CD4-positive, alpha-beta T cell treated with Interleukin-15 for 1 hour (primary cell): ENCODE measurements at regions not wholly inside any gene's neighbourhood (a gene's known extent, or its start where the extent isn't known, plus 50 kb on each side); places are given as distances from the start of the nearest gene placed in this dataset.
"Not testable (repeated sequence)": the region's sequence is repeated elsewhere in the genome, so short reads cannot be mapped to it uniquely, and the experiment has no call there.

ENCODE experiments used
- DNase-seq: peaks from one replicate; pipeline ENCODE4 v3.0.0-alpha.2; 2020

DNA sequence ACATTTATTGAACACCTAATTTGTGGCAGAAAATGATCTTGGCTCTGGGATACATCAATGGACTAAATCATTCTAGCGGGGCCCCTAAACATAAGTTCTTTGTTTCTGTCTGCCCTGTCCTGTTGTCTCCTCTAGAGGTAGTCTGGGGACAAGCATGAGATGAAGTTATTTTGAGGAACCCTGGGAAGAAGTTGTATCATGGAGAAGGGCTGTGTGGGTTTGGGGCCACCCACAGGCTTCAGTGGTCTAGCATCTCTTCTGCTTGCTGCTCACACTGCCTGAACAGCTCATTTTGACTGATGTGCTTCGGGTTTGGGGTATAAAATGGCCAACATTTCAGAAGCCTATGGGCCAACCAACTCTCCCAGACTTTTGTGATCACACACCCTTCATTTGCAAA is 50.3 kb upstream of the OSBPL11 start:
- no peak for DNase-seq

DNA sequence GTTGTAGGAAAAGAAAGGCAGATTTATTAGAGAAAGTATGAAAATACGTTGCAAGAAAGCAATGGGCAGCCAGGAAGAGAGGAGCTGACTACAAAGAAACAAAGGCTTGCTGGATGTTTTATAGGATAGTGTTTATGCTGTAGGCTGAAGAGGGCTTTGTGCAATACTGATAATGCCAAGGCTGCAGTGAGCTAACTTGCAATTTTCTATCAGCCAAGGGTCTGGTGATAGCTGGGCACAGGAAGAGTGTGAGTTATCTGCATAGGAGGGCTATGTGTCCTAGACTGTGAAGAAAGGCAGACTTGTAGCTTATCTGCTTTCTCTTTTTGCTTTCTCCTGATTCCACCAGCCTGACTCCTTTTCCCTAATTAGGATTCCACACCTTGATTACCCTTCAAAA is 51.3 kb upstream of the OSBPL11 start:
- DNase-seq: no peak

DNA sequence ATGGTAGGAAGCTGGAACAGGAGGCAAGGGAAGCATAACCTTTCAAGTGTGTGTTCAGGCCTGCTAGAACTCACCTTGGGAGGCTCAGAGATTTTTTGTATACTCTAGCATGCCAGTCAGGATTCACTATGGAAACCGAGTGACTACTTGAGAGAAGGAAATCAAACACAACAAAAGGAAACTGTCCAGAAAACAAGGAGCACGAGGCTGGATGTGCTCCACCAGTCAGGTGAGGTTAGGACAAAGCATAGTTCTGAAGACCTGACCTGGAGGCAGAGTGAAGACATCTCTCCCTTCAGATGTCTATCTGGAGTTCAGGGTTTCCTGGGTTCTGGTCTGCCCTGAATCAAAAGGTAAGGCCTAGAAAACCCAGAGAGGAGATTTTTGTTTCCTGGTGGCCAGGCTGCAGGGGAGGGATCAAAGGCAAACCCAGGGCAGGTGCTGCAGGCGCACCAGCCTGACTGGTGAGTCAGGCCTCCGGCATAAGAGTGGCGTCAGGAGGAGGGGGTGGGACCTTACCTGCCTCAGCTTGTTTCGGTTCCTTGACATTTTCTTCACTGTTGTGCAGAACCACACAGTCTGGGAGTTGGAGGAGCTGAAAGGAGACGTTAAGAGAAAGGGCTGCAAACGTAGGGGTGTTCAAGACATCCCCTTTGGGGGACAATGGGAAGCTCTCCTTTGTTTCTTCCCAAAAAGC is 52.2 kb upstream of the OSBPL11 start:
- DNase-seq: no peak

DNA sequence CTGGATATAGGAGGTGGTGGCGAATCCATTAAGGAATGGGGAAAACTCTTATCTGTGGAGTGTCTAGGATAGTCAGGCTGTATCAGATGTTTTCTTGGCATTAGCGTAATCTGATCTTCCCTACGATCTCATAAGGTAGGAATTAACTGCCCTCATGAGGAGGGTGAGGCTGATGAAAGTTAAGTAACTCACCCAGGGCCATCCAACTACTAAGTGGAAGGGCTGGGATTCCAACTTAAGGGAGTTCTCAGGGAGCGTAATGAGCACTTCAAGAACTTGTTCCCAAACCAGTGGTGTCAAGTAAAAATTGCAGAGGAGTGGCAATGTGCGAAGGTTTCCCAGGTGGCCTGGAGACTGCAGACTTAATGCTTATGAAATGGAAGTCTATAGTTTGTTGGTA is 55.9 kb upstream of the OSBPL11 start:
- DNase-seq: no peak

DNA sequence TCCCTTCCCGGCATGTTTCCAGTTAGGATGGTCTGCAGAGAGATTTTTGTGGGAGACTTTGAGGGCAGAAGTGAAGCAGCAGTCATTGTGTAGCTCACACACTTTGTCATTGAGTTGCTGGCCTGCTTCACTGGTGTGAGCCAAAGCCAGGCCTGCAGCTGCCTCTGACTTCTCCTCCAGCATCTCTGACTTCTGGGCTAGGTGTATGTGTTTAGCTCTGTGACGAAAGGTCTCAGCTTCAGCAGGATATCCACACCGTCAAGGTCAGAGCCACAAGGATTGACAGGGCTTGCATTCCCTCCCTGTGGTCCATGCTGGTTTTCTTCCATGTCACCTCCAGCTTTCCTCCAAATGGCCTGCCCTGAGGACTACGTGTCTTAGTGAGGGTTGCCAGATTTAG is 57.1 kb upstream of the OSBPL11 start:
- no peak for DNase-seq

DNA sequence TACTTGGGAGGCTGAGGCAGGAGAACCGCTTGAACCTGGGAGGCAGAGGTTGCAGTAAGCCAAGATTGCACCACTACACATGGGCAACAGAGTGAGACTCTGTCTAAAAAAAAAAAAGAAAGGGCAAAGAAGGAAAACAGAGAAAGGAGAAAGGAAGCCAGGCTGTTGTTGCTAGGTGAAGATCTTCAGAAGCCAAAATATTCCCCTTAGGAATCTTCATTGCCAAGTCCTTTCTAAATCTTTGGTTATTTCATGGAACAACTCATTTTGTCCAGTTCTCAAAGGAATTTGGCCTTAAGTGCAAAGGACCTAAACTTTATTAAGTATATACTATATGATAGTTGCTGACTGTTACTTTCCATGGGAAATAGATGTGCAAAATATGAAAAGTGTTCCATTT is 59.2 kb upstream of the OSBPL11 start:
- DNase-seq: no peak

DNA sequence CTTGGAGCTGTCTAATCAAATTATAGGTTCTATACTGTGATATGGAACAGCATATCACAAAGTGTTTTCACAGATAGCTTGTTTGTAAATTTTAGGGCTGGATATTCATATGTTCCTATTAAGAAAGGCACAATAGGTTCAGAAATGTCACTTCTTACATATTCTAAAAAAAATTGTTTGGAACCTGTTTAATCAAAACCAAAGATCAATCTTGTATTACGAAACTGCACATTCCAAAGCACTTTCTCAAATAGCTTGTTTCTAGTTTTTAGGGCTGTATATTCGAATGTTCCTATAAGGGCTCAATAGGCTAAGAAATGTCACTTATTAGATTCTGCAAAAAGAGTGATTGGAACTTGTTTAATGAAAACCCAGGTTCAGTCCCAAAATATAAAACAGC is 67.4 kb upstream of the OSBPL11 start:
- DNase-seq: no peak

DNA sequence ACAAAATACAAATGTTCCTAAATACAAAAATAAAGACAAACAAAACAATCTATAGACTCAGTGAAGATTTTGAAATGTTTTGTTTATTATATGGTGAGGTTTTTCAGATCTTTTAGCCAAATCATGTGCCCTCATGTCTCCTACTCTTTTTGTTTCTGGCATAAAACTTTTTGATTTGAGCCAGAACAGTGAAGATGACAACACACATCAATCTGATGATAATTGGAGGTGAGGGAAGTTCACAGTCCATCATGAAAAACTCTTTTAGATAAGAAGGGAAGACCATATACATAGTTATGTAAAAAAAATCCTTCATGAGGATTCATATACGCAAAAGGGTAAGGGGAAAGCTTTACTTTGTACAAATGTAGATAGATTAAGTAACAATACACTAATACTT is 75.1 kb upstream of the OSBPL11 start:
- DNase-seq: no peak

DNA sequence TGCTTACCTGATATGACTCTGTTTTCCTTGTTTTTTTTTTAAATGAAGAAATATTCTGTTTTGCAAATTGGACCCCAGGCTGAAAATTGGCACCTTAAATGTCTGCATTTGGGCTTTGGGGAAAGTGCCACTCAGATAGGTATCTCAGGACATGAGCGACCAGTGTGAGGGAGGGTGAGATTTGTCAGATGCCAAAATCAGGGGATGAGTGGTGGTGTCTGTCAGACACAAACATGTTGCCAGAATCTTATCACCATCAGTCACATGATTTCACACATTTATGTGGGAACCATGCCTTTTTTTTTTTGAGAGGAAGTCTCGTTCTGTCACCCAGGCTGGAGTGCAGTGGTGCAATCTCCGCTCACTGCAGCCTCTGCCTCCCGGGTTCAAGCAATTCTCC is 75.6 kb upstream of the OSBPL11 start:
- no peak for DNase-seq

DNA sequence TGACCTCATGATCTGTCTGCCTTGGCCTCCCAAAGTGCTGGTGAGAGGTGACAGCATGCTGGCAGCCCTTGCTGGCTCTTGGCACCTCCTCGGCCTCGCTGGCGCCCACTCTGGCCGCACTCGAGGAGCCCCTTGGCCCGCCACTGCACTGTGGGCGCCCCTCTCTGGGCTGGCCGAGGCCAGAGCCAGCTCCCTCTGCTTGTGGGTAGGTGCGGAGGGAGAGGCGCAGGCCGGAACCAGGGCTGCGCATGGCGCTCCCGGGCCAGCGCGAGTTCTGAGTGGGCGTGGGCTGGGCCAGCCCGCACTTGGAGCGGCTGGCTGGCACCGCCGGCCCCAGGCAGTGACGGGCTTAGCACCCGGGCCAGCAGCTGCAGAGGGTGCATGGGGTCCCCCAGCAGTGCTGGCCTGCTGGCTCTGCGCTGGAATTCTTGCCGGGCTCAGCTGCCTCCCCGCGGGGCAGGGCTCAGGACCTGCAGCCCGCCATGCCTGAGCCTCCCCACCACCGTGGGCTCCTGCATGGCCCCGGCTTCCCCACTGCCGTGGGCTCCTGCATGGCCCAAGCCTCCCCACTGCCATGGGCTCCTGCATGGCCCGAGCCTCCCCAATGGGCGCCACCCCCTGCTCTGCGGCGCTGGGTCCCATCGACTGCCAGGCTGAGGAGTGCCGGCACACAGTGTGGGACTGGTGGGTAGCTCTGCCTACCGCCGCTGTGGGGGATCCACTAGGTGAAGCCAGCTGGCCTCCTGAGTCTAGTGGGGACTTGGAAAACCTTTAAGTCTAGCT is 76.4 kb upstream of the OSBPL11 start:
- no peak for DNase-seq

DNA sequence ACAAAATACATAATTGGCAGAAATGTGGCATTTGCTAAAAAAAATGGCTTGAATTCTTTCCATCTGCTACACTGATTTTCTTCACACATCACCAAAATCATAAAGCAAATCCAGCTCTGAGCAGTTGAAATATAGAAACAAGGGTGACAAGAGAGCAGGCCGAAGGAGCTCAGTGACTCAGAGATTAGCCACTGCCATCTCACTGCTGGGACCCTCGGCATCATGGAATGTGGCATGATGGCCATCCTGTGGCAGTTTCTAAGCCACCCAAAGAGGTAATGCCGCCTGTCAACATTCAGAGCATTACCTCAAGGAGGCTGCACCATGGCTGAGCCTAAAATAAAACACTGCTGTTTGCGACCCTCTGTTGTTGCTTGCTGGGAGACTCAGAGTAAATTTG is 80.5 kb upstream of the OSBPL11 start:
- no peak for DNase-seq

DNA sequence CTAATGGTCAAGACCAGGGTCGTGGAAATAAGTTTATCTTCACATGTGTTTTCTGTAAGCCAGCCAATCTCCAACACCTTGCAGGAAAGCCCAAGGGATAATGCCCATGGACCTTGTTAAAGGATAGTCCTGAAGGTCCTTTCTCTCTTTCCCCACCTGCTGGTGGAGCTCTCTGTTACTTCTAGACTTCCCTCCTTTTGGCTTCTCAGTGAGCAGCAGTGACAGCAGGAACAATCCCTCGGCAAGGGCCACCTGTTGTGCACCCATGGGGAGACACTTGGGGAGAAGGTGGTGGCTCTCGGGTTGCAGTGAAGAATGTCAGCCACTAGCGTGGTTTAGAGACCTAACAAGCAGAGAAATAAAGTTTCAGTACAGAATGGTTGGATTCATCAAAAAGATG is 84.0 kb upstream of the OSBPL11 start:
- no peak for DNase-seq

DNA sequence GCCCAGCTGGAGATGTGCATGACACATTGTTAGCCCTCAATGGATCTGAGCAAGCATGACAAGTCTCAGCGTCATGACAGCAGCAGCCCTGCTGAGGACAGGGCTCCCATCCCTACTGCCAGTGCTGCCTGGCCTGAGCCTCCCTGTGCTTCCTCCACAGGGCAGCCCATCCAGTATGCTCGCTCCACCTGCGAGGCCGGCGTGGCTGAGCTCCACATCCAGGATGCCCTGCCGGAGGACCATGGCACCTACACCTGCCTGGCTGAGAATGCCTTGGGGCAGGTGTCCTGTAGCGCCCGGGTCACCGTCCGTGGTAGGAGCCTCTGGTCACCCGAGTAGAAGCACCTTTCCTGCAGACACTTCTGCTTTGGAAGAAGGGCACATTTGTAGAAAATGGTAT is 85.8 kb upstream of the OSBPL11 start:
- DNase-seq: no peak

DNA sequence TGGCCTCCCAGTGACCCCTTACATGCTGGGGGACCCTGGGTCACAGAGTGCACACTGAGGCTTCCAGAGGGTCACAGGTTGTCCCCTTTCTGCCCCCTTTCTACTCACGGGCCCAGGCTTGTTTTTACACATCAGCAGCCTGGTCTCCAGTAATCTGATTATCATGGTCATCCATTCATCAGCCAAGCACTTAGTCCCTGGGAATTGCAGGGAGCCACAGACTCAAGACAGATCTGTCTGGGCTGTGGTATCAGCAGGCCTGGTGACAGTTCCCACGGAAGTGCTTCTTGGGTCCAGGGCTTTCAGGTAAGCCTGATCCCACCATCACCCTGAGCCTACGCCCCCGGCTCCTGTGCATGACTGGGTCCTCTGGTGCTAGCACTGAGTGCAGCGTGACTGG is 86.6 kb upstream of the OSBPL11 start:
- not testable (repeated sequence) for DNase-seq

DNA sequence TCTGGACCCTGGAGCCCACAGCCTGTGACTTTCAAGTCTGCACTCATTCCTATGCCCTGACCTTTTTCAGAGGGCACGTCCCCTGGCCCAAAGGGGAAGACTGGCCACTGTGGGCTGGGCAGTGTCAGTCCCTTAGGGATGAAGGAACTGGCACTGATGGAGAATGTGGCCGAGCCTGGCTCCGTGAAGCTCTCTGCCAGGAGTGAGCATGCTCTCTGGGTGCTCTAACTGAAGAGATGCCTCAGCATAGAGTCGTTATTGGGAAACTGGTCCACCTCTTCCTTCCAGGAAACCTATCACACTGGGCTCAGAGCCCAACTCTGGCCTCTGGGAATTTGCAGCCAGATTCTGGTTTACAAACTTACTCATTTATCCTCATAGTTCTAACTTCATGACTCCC is 87.3 kb upstream of the OSBPL11 start:
- DNase-seq: not testable (repeated sequence)

DNA sequence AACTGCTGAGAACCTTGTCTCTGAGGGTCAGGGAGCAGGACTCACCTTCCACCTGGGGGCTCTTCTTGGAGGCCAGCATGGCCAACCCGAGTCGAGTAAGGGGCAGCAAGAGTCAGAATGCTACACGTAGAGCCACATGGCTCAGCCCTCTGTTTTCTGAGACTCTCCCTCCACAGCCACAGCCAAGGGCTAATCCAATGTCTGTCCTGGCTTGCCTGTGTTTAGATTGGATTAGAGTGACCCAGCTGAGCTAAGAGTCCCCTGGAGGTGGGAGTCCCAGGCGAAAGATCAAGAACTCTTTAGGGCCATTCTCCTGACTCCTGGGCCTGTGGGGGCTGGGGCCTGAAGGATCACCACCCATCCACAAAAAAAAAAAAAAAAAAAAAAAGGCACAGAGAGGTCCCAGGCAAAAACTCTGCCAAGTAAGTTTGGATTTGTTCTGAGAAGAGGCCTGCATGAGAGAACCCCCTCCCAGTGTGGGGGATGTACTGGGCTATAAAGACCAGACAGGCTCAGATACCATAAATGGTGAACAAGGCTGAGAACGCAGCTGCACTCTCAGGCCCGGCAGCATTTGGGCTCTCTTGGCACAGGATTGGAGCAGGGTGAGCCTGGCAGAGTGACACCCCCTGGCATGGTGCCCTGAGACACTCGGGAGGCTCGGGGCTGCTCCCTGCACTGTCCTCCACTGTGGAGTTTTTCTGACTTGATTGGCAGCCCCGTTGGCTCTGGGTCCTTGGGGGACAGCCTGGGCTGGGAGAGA is 88.0 kb upstream of the OSBPL11 start:
- no peak for DNase-seq

DNA sequence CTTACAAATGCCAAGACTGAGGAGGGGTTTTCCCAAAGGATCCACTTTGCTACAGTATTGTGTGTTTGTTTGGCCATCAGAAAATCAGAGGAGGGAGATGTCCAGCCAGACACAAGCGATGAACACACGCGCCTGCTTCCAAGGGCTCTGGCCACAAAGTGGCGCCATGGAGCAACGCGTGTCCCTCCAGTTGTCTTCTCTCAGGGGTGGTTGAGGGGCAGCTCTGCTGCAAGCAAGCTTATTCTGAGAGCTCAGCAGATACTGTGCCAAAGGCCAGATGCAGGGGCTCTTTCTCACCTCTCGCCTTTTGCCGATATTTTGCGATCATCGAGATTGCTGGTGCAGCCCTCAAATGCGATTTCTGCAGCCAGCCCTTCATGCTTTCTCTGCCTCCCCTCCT is 88.9 kb upstream of the OSBPL11 start:
- no peak for DNase-seq

DNA sequence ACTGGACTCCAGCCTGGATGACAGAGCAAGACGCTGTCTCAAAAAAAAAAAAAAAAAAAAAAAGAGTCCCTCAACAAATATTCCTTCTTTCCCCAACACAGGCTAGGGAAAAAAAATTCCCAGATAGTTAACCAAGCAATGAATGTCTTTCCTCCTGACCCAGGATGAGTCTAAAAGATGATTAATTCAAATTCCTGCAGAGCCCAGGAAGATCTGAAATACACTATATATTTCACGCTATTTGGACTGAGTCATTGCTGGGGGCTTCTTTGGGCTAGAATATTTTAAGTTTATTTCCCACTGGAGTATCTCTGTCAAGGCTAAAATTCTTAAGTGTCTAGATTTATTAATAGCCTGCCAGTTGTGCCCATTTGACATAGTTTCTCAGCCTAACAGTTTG is 90.4 kb upstream of the OSBPL11 start:
- DNase-seq: not testable (repeated sequence)

DNA sequence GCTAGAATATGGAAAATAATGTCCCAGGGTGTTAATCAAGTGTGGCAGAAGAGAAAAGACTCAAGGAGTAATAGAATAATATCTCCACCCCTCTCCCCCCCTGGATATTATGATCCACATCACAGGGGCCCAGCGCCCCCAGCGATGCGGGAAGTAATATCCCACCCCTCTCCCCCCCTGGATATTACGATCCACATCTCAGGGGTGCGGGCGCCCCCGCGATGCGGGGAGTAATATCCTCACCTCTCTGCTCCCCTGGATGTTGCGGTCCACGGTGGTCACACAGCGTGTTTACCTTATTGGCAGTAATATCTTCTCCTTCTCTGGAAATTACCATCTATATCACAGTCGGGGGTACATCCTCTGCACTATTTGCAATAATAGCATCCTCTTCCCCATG is 97.1 kb upstream of the OSBPL11 start:
- no peak for DNase-seq

DNA sequence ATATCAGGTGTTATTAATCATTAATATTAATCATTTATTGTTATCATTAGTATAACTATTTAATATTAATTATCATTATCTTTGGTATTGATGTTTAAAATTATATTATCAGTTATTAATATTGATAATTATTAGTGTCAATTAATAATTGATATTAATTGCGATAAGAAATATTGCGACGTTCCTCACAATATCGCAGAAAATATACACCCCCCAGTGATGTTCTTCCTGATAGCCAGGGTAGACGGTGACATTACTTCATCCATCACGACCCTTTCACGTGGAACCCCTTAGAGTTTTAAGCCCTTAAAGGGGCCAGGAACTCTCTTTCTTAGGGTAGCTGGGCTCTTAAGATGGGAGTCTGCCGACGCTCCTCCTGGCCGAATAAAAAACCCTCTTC is 98.6 kb upstream of the OSBPL11 start:
- DNase-seq: no peak

DNA sequence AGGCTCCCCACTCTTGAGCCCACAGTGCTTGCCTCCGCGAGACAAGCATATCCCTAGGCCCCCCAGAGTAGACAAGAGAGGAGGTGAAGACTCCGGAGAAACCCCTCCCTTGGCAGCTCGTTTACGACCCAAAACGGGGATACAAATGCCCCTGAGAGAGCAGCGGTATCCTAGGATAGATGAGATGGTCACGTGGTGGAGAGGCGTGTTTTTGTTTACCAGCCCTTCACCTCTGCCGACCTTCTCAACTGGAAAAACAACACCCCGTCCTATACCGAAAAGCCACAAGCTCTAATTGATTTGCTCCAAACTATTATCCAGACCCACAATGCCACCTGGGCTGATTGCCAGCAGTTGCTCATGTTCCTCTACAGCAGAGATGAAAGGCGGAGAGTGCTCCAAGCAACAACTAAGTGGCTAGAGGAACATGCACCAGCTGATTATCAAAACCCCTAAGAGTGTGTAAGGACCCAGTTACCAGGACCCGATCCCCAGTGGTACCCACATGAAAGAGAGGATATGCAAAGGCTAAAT is 99.5 kb upstream of the OSBPL11 start:
- no peak for DNase-seq

DNA sequence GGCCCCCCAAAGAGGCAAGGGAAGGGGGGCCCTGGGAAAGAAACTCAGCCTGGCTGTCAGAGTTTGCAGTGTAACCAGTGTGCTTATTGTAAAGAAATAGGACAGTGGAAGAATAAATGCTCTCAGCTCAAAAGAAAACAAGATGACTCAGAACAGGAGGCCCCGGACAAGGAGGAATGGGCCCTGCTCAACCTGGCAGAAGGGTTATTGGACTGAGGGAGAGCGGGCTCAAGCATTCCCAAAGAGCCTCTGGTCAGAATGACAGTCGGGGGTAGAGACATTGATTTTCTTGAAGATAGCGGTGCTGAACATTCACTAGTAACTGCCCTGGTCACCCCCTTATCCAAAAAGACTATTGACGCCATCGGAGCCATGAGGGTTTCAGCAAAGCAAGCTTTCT is 100.4 kb upstream of the OSBPL11 start:
- DNase-seq: no peak

DNA sequence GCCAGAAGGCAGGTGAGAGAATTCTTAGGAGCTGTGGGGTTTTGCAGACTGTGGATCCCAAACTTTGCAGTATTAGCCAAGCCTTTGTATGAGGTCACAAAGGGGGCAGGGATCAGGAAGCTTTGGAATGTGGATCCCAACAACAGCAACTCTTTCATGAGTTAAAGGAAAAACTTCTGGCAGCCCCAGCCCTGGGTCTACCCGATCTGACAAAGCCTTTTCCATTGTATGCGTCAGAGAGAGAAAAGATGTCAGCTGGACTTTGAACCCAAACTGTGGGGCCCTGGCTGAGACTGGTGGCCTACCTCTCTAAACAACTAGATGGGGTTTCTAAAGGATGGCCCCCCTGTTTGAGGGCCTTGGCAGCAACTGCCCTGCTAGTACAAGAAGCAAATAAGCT is 101.8 kb upstream of the OSBPL11 start:
- DNase-seq: not testable (repeated sequence)
